Adrenal gland (tissue), 9 donors: ENCODE measurements at regions not wholly inside any gene's neighbourhood (a gene's known extent, or its start where the extent isn't known, plus 50 kb on each side); places are given as distances from the start of the nearest gene placed in this dataset.

Experiments
- DNase-seq, 7 donors: peaks; one replicate each; pipeline ENCODE4 v3.0.0-alpha.2; 2019 to 2020
- H3K27ac ChIP-seq, 5 donors: fragments of 200-600 bp; sonication (generic) in 4 of 5; 1 replicate in 3 of 5; 2 replicates in 2 of 5; pipeline versions ENCODE4 v1.5.1 to v1.8.0; 2016 to 2020; ENCODE audit warnings: mild to moderate bottlenecking in 1 of 5
- H3K27me3 ChIP-seq: fragments of 200-600 bp; 2 replicates; pipeline ENCODE4 v1.8.0; 2021
- H3K36me3 ChIP-seq, 2 donors: fragments of 200-600 bp; replicated peaks in 1 of 2; 1 replicate in 1 of 2; 2 replicates in 1 of 2; pipeline versions ENCODE4 v1.5.1 to v1.8.0; 2018 to 2022
- H3K4me1 ChIP-seq, 2 donors: fragments of 200-600 bp; replicated peaks in 1 of 2; 1 replicate in 1 of 2; 2 replicates in 1 of 2; pipeline versions ENCODE4 v1.5.1 to v1.8.0; 2018 to 2021
- H3K4me3 ChIP-seq, 4 donors: fragments of 200-600 bp; sonication (generic) in 3 of 4; one replicate each; pipeline ENCODE4 v1.5.1; 2016 to 2018
- H3K9me3 ChIP-seq, 3 donors: fragments of 200-600 bp; sonication (generic) in 1 of 3; replicated peaks in 1 of 3; 1 replicate in 2 of 3; 2 replicates in 1 of 3; pipeline versions ENCODE4 v1.5.1 to v1.8.0; 2016 to 2021
- CTCF ChIP-seq, 6 experiments: fragments of 450-650 bp in 4 of 6; fragments of 200-600 bp in 2 of 6; sonication (generic) in 1 of 6; IDR thresholded peaks; 1 replicate in 5 of 6; 2 replicates in 1 of 6; pipeline versions ENCODE4 v1.5.1 to v1.8.0; 2016 to 2021; ENCODE audit warnings: antibody characterized with exemption in 6 of 6, mild to moderate bottlenecking in 2 of 6, moderate library complexity in 1 of 6
- POLR2A ChIP-seq, 2 donors: fragments of 450-650 bp; IDR thresholded peaks; one replicate each; pipeline ENCODE4 v1.6.1; 2017; ENCODE audit warnings: antibody characterized with exemption in 2 of 2, mild to moderate bottlenecking in 2 of 2, moderate library complexity in 1 of 2
- WGBS, 4 donors: extraction: QIAGEN DNeasy Blood & Tissue Kit in 2 of 4; methylation state at CpG; one replicate each; pipeline versions ENCODE4 v1.1.5 to v1.1.7; 2013 to 2017; 5-methylcytosine and 5-hydroxymethylcytosine counted together
- intact Hi-C, 2 donors: fragments of 100-400 bp; cut with DNase I; formaldehyde crosslinking; loops; one replicate each; pipeline versions ENCODE4 v1.14.1 to v1.15.0; 2022 to 2023
- donor health status: healthy with polysubstance abuse.
- donor health status: Bipolar disorder and iron deficiency.
- donor health status: DM: yes; HTN: yes; CAD: no.
- donor health status: DM: no; HTN: no; CAD: no.
- donor health status: DM: no; HTN: no; CAD: no.

GRCh38 chr16:6447021-6447790 is 885.4 kb upstream of the RBFOX1 start:
- Histone ChIP-seq H3K27ac (no peak overlapping the region), H3K4me1 (no peaks in the 10 kb centered on the region), H3K27me3 (no peaks in the 10 kb centered on the region), H3K9me3 (no peaks in the 10 kb centered on the region), H3K36me3 (no peaks in the 10 kb centered on the region), H3K4me3 (no peak overlapping the region)
- TF ChIP-seq CTCF (IDR thresholded peaks at IDR 0.05), result no peak
- WGBS, 4 donors, result 88 to 93% (median 90%) methylated on average over 17 of the region's 17 CpGs
- intact Hi-C loops, result no loop called here
- no peak for DNase-seq

- 81 to 89% (median 85%) methylated on average over 1 of the region's 1 CpG for WGBS, 4 donors
- Histone ChIP-seq H3K27me3 (no peaks in the 10 kb centered on the region), H3K36me3 (no peaks in the 10 kb centered on the region), H3K4me3 (no peak overlapping the region), H3K4me1 (no peaks in the 10 kb centered on the region), H3K27ac (no peak overlapping the region), H3K9me3 (no peaks in the 10 kb centered on the region)
- intact Hi-C loops, result no loop called here
- TF ChIP-seq POLR2A (IDR thresholded peaks at IDR 0.05) (no peak), CTCF (IDR thresholded peaks at IDR 0.05) (no peak)
- no peak for DNase-seq
Measured at GRCh38 chr16:6446370-6446769, 886.3 kb upstream of the RBFOX1 start.

- H3K9me3 ChIP-seq, result no peaks in the 10 kb centered on the region
- intact Hi-C loops, result no loop called here
- DNase-seq, result no peak
- 41 to 57% (median 53%) methylated on average over 6 of the region's 6 CpGs for whole genome bisulfite sequencing, 4 donors
- H3K27me3 ChIP-seq, result no peaks in the 10 kb centered on the region
- no peak overlapping the region for H3K27ac ChIP-seq
- H3K36me3 ChIP-seq, result no peaks in the 10 kb centered on the region
- no peak for TF ChIP-seq CTCF (IDR thresholded peaks at IDR 0.05)
- no peak for TF ChIP-seq POLR2A (IDR thresholded peaks at IDR 0.05)
- no peaks in the 10 kb centered on the region for H3K4me1 ChIP-seq
- no peak overlapping the region for H3K4me3 ChIP-seq
Measured at GRCh38 chr16:6439129-6439528, 893.5 kb upstream of the RBFOX1 start.

GRCh38 chr16:6428861-6429260 is 903.8 kb upstream of the RBFOX1 start:
- TF ChIP-seq POLR2A (IDR thresholded peaks at IDR 0.05) (no peak), CTCF (IDR thresholded peaks at IDR 0.05) (no peak)
- WGBS, 4 donors, result 74 to 84% (median 81%) methylated on average over 8 of the region's 8 CpGs
- no peak overlapping the region for H3K27ac ChIP-seq

More at GRCh38 chr16:6428861-6429260, 903.8 kb upstream of the RBFOX1 start:
- Histone ChIP-seq H3K4me1 (no peaks in the 10 kb centered on the region), H3K36me3 (no peaks in the 10 kb centered on the region), H3K27me3 (no peaks in the 10 kb centered on the region), H3K9me3 (no peaks in the 10 kb centered on the region), H3K4me3 (no peak overlapping the region)
- no peak for DNase-seq
- intact Hi-C loops, result no loop called here
